ENCODE measurements at regions not wholly inside any gene's neighbourhood (a gene's known extent, or its start where the extent isn't known, plus 50 kb on each side); places are given as distances from the start of the nearest gene placed in this dataset.

DNA sequence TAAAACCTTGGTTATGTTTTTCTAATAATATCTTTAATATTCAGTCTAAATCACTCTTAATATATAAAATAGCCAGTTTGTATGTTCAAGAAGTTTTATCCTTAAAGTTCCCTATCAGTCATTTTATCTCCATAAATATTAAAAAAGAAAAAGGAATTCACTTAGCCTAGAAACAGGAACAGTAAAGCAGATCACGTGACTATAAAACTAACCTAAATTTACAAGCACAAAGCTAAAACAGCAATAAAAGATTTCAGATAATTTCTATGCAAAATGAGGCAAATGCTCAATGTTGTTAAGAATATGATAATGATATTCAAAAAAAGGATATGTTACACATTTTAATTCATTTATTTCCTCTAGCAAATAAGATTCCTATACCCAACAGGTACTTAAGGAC lies 57.1 kb upstream of the TNIP3 start:
- TF ChIP-seq POLR2A (IDR thresholded peaks at IDR 0.05), result no peak
- TF ChIP-seq, protein P1, sequence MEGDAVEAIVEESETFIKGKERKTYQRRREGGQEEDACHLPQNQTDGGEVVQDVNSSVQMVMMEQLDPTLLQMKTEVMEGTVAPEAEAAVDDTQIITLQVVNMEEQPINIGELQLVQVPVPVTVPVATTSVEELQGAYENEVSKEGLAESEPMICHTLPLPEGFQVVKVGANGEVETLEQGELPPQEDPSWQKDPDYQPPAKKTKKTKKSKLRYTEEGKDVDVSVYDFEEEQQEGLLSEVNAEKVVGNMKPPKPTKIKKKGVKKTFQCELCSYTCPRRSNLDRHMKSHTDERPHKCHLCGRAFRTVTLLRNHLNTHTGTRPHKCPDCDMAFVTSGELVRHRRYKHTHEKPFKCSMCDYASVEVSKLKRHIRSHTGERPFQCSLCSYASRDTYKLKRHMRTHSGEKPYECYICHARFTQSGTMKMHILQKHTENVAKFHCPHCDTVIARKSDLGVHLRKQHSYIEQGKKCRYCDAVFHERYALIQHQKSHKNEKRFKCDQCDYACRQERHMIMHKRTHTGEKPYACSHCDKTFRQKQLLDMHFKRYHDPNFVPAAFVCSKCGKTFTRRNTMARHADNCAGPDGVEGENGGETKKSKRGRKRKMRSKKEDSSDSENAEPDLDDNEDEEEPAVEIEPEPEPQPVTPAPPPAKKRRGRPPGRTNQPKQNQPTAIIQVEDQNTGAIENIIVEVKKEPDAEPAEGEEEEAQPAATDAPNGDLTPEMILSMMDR (IDR thresholded peaks at IDR 0.05), result no peak
- no peak for TF ChIP-seq EP300 (IDR thresholded peaks at IDR 0.05)
